ENCODE measurements at regions not wholly inside any gene's neighbourhood (a gene's known extent, or its start where the extent isn't known, plus 50 kb on each side); places are given as distances from the start of the nearest gene placed in this dataset.

GRCh38 chr2:173435574-173435973 is 80.9 kb downstream of the CDCA7 start:
- TF ChIP-seq, protein P1, sequence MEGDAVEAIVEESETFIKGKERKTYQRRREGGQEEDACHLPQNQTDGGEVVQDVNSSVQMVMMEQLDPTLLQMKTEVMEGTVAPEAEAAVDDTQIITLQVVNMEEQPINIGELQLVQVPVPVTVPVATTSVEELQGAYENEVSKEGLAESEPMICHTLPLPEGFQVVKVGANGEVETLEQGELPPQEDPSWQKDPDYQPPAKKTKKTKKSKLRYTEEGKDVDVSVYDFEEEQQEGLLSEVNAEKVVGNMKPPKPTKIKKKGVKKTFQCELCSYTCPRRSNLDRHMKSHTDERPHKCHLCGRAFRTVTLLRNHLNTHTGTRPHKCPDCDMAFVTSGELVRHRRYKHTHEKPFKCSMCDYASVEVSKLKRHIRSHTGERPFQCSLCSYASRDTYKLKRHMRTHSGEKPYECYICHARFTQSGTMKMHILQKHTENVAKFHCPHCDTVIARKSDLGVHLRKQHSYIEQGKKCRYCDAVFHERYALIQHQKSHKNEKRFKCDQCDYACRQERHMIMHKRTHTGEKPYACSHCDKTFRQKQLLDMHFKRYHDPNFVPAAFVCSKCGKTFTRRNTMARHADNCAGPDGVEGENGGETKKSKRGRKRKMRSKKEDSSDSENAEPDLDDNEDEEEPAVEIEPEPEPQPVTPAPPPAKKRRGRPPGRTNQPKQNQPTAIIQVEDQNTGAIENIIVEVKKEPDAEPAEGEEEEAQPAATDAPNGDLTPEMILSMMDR (conservative IDR thresholded peaks at IDR 0.05; ENCODE audit: low read depth, low read length): no peak
- no peak for DNase-seq (ENCODE audit: low read depth)
- no peak overlapping the region for H3K4me3 ChIP-seq (ENCODE audit: low read depth, low read length)

DNA sequence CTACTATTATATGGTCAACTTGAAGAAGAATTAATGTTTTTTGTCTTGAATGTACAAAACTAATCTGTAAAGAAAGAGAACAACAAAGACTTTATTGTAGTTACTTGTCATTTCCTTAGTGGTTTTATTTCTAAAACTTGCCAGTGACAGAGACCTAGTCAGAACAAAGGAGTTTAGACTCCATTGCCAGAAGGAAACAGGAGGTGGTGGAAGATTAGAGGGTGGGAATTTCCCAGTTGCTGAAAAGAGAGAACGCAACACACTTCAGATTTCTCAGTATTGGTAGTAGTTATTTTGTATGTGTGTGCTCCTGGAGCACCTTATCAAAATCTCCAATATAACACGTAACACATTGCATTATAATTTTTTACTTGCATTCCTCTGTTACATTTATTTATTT is 81.4 kb downstream of the CDCA7 start:
- H3K4me3 ChIP-seq (ENCODE audit: low read depth, low read length): no peak overlapping the region
- no peak for DNase-seq (ENCODE audit: low read depth)
- TF ChIP-seq, protein P1 (conservative IDR thresholded peaks at IDR 0.05; ENCODE audit: low read depth, low read length): no peak

DNA sequence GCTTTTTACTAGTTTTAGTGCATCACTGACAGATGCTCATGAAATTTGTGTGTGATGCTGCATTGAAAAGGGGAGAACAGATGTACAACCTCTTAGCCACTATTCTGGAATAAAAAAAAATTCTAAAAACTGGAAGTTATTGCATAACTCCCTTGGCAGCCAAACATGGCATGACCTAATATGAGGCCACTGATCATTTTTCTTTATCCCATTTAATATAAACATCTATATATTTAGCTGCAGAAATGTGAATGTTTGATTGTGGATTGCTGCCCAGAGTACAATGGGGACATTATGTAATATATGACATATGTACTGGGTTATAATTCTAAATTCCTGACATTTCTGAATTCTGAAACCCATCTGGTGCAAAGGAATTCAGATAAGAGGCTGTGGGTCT is 86.5 kb downstream of the CDCA7 start:
- no peak overlapping the region for H3K4me3 ChIP-seq (ENCODE audit: low read depth, low read length)
- TF ChIP-seq, protein P1 (conservative IDR thresholded peaks at IDR 0.05; ENCODE audit: low read depth, low read length): no peak
- no peak for DNase-seq (ENCODE audit: low read depth)

- no peak overlapping the region for H3K4me3 ChIP-seq (ENCODE audit: low read depth, low read length)
- DNase-seq (ENCODE audit: low read depth): no peak
- TF ChIP-seq, protein P1 (conservative IDR thresholded peaks at IDR 0.05; ENCODE audit: low read depth, low read length): no peak
Measured at GRCh38 chr2:173442542-173442941, 87.9 kb downstream of the CDCA7 start.

- no peak for DNase-seq (ENCODE audit: low read depth)
- TF ChIP-seq, protein P1 (conservative IDR thresholded peaks at IDR 0.05; ENCODE audit: low read depth, low read length): no peak
- H3K4me3 ChIP-seq (ENCODE audit: low read depth, low read length): no peak overlapping the region
Measured at GRCh38 chr2:173446722-173447121, 92.0 kb downstream of the CDCA7 start.

- peak overlapping the region; percentile 49 for H3K4me3 ChIP-seq (ENCODE audit: low read depth, low read length)
- no peak for DNase-seq (ENCODE audit: low read depth)
- TF ChIP-seq, protein P1 (conservative IDR thresholded peaks at IDR 0.05; ENCODE audit: low read depth, low read length): peak; percentile 89
Measured at GRCh38 chr2:173448938-173449471, 94.3 kb downstream of the CDCA7 start.

DNA sequence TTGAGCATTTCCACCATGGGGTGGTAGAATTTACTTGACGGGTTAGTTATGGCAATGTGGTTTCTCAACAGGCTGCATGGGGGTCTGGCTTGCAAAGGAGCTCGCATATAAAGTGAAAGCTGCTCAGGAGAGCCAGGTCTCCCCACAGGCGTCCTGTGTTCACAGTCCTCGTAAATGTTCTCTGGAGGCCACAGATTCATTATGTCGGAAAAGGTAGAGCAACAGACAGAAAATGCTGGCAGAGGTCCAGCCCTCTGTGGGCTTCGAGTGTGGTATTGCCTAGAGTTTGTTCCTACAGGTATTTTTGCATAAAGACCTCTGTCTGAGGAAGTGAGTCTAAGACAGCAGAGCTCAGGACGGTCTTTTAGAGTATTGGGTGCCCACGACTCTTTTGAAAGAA is 96.4 kb downstream of the CDCA7 start:
- H3K4me3 ChIP-seq (ENCODE audit: low read depth, low read length): no peak overlapping the region
- TF ChIP-seq, protein P1 (conservative IDR thresholded peaks at IDR 0.05; ENCODE audit: low read depth, low read length): no peak
- no peak for DNase-seq (ENCODE audit: low read depth)

Measured in epithelial cell of proximal tubule (primary cell).